Stimulated activated CD8-positive, alpha-beta memory T cell treated with anti-CD3 and anti-CD28 coated beads, Interleukin-7, amount 100 ng/mL, for 24 hours (primary cell): ENCODE measurements at regions not wholly inside any gene's neighbourhood (a gene's known extent, or its start where the extent isn't known, plus 50 kb on each side); places are given as distances from the start of the nearest gene placed in this dataset.
A peak's percentile ranks its signal among the peaks of the same experiment; 100 is the strongest.
"Not testable (repeated sequence)": the region's sequence is repeated elsewhere in the genome, so short reads cannot be mapped to it uniquely, and the experiment has no call there.

Experiments
- DNase-seq: peaks from one replicate; pipeline ENCODE4 v3.0.0-alpha.2; 2020; ENCODE audit warnings: low read depth

DNA sequence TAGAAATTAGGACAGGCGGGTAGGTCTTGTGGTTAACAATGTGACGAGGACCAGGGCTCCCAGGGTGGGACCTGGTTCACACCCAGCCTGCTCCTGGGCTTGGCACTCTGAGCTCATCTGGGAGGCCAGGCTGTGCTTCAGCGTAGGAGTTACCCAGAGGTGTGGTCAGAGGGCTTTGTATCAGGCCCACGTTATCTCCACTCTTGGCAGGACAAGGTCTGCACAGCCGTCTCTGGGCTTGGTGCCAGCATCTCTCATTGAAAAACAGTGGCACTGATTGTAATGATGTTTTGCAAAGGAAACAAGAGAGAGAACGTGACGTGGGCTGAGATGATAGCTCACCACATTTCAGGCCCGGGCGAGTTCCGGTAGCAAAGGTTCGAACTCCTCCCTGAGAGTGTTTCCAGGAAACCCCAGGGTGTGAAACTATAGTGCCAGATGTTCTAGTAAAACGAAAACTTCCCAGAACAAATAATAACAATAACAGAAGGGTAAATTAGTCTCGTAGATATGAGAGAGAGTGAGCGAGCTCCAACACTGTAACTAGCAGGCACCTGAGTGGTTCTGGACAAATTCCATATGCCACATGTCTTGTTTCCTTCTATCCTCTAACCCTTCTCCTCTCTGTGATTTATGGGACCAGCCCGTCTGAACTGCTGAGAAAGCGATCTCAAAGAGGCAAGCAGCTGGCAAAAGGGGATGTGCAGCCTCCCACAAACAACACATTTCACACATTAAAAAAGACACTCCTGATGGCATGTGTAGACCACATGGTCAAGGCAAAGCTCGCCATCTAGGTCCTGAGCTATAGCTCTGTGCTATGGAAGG, 227.3 kb downstream of the KTN1 start:
- peak; percentile 33 for DNase-seq

DNA sequence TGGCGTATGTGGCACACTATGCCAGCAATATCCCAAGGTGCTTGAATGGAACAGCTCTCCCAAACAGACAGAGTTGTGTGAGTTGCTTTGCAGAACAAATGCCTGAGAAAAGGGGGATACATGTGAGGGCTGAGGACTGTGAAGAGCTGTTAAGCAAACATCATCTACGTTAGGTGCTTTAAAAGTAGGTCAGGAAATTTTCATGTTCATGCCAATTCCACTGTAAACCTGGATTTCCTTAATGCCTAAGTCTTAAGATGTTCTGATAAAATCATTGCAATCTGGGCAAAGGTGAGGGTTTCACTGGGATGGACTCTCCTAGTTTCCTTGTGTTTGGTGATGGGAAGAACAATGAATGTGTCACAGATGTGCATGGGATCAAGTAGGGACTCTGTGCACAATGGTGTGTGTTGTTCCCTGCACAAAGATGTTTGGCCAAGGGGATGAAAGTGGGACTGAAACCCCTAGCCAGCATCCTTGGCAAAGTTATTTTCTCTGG, 227.9 kb downstream of the KTN1 start:
- no peak for DNase-seq

DNA sequence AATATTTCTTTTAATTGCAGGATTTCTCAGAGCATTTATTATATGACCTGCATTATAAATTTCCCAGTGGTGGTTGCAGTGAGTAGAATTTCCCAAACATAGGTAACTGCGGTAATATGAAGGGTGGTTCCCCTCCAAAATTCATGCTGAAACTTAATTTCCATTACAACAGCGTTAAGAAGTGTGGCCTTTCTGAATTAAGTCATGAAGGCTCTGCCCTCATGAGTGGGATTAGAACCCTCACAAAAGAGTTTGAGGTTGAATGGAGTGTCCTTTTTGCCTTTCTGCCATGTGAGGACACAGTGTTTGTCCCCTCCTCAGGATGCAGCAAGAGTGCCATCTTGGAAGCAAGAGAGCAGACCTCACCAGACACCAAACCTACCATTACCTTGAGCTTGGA, 233.6 kb downstream of the KTN1 start:
- no peak for DNase-seq

DNA sequence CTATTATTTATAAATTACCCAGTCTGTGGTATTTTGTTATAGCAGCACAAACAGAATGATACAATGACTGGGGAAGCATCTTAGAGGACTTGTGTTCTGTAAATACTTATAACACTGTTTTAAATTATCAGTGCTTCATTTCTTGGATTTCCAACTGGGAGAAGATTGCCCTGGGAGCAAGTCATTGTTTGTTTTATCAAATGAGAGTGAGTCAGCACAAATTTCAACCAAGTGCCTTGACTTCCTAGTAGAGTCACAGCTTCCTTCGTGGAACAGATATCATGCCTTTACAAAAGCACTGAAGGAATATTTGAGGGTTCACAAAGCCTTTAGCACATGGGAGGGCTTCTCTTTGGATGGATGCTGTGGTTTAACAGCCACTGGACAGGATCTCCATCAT, 234.1 kb downstream of the KTN1 start:
- DNase-seq, result no peak

DNA sequence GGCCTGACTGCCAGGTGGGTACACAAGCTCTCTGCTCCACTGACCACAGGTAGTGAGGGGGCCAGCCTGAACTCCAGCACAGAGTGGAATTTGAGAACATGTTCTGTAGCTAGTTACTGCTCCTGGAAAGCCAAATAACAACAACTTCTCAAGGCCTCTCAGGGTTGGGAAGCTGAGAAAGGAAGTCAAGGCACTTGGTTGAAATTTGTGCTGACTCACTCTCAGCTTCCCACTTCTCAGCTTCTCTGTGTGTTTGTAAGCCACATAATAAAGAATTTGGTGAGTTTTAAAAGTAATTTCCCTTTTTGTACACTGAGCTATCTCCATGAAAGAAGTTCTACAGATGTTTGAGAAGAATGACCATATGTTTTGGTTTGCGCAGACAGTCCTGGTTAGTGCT, 234.9 kb downstream of the KTN1 start:
- no peak for DNase-seq

DNA sequence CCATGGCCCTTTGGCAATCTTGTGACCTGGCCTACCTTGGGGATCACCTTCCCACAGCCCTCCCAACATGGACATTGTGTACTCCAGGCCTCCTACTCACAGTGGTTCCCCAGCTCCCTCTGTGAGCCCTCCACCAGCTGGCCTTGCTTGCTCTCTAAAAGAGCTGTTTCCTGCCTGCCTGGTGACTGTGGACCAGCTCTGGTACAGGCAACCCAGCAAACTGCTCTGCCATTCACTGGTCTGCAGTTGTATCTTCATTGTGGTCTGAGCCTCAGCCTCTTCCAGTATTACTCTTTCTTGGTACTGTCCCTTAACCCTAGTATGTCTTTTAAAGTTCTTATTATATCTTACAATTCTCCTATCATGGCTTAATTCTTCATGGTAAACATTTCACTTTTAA, 236.2 kb downstream of the KTN1 start:
- no peak for DNase-seq

DNA sequence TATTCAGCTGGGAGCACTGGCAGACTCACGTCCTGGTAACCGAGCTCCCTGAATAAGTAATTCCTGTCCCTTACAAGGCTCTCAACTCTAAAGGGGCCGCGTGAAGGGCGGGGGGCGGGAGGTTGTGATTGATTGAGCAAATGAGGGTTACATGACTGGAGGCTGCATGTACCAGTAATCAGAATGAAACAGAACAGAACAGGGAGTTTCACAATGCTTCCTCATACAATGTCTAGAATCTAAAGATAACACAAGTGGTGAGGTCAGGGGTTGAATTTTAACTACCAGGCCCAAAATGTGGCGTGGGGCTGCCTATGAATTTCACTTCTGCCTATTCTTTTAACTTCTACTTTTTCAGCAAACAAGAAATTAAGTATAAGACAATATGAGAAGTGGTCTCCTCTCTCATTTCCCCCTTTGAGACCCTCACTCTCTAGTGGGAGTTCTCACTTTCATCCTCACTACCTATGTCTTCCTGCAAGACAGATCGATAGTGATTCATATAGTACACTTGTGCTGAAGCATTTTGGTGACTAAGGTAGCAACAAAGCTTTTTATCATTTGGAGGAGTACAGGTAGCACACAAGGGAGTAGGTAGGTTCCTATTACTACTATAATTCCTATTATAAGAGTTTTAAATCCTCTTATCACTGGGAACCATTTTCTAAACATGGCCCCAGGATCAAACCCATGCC, 239.8 kb downstream of the KTN1 start:
- no peak for DNase-seq

DNA sequence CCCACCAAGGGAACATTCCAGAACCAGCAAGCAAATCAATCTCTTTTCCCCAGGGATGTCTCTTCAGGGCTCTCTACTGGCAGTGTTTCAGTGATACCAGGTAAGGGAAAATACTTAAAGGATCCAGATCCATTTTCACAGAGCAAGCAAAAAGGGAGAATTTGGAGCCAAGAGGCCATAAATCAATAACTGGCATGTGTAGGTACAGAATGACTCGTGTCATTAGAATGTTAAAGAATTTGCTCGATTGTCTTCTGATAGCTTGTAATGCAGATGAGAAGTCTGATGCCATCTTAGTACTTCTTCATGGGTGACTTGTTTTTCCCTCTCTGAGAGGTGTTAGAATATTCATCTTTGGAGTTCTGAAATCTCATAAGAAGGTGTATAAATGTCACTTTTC, 242.9 kb downstream of the KTN1 start:
- no peak for DNase-seq

DNA sequence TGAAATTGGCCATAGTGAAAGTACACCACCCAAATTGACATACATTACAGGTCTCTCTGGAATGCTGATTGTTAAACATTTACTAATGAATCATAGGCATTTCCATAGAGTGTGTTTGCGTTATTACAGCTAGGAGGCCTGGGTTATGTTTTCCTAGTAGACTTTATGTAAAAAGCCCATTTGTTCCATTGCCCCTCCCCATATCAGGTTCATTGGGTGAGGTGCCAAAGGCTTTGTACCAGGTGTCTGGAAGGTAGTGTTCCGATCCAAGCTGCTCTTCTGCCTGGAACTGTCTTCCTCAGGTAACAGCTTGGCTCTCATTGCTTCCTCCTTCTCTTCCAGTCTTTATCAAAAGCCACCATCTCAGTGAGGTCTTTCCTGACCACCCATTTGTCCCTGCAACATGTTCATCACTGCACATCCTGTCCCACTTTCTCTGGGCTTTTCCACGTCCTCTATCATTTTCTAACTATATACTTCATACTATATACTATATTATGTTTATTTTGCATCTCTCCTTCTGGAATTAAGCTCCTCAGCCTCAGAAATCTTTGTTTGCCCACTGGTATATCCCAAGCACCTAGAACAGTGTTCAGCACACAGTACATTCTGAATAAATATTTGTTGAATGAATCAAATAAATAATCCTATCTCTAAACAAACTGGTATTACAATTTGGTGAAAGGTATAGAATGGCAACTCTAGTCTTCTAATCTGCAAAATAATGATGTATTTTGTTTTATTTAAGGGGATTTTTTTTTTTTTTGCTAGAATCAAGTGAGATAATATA, 252.3 kb downstream of the KTN1 start:
- DNase-seq, result no peak

DNA sequence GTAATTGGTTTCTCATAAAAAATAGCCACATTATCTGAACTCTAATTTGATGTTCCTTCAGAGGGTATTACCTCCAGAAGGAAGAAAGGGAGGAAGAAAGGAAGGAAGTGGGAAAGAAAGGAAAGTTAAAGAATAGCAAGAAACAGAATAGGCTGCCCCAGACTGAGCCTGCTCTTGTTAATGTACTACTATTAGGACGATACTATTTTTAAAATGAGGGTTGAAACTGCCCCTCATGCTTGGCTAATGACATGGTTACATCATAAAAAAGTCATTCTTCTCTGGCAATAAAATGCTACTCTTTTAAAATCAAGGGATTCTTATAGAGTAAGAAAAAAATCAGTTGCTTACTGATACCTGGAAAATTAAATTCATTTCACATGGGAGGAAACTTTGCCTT, 253.0 kb downstream of the KTN1 start:
- DNase-seq, result no peak

DNA sequence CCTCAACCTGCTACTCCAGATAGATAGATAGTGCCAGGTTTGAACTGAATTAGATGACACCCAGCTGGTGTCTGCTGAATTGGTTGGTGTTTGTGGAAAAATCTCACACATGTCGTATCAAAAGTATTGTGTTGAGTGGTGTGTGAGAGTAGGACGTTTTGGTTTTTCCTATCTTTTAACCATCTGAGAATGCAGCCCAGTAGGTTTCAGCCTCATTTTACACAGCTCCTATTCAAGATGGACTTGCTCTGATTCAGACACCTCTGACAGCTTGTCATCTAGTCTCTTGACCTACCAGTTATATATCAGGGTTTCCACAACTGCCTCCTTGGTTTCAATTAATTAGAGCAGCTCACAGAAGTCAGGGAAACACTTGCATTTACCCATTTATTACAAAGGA, 254.4 kb downstream of the KTN1 start:
- no peak for DNase-seq

DNA sequence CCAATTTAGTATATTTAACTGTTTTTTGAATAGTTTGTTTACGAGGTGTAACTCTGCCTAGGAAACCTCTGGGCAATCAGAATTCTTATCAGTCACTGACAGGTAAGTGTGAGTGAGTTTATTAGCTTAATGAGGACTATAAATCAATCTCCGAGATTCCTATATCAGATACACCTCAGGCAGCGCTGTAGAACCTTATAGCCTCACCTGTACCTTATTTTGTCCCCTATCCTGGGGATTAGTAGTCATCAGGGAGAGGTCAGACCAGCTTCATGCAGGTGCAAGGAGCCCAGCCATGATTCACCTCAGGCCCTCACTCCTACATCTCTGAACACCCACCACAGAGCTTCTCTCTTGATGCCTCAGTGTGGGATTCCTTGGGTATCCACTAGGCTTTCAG, 256.0 kb downstream of the KTN1 start:
- no peak for DNase-seq

DNA sequence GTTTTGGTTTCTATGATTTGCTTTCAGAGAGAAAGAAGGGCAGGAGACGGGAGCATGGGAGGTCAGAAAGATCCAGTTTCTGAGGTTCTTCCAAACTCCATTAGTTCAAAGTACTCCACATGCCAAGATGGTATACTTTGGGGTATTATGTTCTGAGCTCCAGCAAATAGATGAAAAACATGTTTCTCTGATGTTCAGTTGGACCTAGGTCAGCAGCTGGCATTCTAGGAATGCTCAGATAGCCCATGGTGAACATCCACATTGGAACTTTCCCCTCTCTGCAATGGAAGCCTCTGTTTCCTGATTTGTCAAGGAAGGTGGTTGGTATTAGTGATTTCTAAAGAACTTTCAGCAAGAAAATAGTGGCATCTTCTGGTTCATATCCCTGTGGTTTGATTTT, 257.5 kb downstream of the KTN1 start:
- no peak for DNase-seq

DNA sequence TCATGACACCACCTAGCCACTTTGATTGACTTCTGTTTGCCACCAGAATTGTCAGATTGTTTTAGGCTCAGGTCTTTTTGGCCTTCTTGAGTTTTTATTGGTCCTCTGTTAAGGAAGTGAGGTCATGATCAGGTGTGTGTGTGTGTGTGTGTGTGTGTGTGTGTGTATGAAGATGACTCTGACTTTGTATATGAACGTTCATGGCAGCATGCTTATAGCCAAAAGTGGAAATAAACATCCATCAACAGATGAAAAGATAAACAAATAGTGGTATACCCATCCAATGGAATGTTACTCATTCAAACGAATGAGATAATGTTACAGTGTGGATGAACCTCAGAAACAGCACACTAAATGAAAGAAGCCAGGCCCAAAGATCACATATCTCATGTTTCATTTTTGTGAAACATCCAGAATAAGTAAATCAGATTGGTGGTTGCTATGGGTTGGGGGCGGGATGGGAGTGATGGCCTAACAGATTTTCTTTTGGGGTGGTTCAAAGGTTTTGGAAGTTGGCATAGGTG, 258.6 kb downstream of the KTN1 start:
- DNase-seq, result no peak

DNA sequence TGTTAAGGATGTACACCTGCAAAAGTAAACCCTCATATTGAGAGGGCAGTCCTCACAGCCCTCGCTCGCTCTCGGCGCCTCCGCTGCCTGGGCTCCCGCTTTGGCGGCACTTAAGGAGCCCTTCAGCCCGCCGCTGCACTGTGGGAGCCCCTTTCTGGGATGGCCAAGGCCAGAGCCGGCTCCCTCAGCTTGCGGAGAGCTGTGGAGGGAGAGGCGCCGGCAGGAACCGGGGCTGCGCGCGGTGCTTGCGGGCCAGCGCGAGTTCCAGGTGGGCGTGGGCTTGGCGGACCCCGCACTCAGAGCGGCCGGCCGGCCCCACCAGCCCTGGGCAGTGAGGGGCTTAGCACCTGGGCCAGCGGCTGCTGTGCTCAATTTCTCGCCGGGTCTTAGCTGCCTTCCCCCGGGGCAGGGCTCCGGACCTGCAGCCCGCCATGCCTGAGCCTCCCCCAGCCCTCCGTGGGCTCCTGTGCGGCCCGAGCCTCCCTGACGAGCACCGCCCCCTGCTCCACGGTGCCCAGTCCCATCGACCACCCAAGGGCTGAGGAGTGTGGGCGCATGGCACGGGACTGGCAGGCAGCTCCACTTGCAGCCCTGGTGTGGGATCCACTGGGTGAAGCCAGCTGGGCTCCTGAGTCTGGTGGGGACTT, 259.4 kb downstream of the KTN1 start:
- DNase-seq, result not testable (repeated sequence)

DNA sequence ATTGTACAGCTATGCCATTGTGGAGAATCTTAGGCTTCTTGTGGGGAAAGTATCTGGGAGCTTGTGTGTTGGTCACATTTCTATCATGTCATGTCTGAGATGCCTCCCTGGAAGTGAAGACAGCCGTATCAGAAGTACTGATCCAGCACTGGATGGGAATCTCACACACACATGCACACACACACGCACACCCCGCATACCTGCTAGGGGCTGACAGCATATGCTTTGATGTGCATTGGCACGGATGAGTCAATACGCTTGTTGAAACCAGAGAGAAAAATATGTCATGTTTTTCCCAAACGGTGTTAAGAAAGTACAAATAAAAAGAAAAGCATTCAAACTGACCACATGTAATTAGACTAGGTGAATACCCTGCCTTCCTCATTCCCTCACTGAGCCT, 260.8 kb downstream of the KTN1 start:
- DNase-seq, result no peak

DNA sequence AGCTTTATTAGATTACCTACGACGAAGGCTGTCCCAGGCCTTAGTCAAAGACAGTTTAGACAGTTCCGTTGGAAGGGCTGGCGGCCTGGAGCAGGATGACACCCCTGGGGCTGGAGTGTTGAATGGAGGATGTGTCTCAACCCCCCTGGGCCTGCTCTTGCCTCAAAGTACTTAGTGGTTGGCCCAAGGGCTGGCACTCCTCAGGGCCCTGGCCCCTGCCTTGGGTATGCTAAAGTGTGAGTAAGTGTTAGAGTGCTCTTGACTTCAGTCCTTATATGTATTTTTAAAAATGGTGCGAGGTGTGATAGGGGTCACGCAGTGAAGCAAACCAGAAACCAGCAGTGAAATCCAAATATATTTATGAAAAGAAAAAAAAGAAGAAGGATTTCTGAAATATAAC, 261.6 kb downstream of the KTN1 start:
- no peak for DNase-seq

DNA sequence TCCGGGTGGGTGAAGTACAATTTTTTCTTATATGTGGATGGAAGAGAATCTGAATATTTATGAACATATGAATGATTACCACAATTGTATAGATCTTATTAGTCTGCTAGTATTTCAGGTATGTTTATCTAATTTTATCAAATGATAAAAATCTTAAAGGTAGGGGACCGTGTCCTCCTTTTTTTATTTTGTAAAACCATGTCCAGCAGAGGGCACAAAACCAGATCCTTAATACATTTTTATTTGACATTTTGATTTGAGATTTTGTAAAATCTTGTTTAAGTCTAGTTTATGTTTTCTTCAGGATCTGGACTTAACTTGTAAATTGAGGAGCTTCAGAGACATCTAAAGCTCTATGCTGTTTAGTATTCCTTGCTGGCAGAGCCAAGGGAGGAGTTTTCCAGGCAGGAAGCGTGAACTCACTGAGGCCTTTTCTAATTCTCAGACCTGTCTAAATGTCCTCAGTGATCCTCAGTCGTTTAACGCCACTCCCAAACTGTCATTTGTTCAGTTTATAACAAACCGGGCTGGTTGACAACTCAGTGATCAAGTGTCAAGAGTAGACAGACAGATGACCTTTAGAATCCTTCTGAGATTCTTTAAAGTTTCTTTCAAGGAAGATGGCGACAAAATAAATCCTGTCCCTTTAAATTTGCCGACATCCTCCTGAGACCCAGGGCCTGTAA, 263.9 kb downstream of the KTN1 start:
- DNase-seq, result no peak

DNA sequence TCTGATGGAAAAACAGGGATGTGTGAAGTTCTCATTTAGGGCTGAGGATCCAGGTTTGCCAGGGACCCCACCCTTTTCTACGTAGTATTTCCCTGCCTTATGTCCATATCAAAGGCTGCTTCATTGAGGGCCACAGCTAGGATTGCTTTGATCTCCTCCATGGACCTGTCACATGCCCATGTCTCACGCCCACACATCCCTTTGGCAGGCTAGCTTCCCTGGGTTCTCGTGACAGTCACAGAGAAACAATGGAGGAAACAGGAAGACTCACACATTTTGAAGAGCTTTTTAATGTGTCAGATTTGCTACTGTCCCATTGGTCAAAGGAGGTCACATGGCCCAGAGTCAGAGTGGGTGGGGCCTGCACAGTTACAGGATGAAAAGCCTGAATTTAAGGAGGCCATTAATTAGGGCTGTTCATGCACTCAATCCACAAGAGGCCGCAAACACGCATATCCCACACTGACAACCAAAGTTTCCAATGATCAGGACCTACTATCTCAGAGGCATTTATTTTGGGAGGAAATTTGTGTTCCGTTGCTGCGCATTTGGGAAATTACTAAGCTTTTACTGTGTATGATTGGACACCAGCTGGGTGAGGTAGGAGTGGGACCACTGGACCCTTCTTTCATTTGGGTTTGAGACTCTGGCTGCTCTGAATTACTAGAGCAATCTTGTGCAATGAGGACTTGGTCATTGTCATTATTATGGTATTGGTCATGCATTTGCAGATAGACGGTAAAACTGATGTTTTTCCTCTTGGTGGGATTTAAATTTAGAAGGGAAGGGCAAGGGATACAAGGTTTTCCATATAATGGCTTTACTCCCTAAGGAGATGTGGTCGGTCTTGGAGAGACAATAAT, 266.2 kb downstream of the KTN1 start:
- no peak for DNase-seq

DNA sequence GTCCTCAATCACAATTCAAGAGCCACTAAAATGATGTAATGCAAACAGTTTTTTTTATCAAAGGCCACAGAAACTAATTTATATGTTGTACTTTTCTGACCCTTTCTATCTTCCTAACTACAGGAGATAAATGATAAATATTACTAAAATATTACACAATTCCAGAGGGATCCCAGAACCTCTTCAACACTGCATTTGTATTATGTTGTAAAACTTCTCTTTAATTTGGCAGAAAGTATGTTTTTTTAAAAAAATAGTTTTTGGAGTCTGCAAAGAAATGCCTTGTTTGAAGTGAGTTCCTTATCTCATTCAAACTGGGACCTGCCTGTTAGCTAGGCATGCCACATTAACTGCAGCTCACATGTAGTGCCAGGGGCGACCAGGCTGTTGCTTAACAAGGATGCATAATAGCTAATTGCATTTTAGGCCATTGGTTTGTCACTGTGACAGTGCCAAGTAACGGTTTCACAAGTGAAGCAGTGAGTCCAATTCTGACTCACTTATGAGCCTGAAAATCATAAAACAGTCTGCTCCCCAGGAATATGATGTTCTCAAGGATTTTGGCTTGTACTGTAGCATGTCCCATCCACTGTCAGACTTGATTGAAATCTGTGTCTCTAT, 266.9 kb downstream of the KTN1 start:
- DNase-seq, result no peak
